ENCODE measurements at regions not wholly inside any gene's neighbourhood (a gene's known extent, or its start where the extent isn't known, plus 50 kb on each side); places are given as distances from the start of the nearest gene placed in this dataset.

DNA sequence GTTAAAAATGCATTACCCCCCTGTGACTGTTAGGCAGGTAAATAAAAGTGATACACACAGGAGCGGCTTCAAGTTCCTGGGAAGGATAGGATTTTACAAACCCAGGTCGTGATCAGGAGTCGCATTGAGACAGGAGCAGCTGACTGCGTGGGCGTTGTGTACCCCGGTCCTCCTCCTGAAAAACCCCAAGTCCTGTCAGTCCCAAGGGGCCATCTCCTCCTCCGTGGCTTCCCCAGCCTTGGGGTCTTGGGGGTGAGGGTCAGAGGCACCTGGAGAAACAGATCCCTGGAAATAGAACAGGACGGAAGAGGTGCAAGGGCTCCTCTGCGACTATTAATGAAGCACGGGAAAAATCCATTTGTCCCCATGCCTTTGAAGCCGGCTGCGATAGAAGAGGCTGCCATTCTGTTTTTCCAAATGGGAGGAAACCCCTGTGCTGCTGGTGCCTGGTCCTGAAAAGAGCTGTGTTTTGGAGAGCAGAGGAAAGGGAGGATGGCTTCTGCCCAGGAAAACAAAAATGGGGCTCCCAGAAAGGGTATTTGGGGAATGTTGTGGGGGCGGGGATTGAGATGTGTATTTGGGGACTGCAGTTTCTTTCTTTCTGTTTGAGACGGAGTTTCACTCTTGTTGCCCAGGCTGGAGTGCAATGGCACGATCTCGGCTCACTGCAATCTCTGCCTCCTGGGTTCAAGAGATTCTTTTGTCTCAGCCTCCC lies 143.1 kb downstream of the ZNF664 start:
- TF ChIP-seq, protein P1, sequence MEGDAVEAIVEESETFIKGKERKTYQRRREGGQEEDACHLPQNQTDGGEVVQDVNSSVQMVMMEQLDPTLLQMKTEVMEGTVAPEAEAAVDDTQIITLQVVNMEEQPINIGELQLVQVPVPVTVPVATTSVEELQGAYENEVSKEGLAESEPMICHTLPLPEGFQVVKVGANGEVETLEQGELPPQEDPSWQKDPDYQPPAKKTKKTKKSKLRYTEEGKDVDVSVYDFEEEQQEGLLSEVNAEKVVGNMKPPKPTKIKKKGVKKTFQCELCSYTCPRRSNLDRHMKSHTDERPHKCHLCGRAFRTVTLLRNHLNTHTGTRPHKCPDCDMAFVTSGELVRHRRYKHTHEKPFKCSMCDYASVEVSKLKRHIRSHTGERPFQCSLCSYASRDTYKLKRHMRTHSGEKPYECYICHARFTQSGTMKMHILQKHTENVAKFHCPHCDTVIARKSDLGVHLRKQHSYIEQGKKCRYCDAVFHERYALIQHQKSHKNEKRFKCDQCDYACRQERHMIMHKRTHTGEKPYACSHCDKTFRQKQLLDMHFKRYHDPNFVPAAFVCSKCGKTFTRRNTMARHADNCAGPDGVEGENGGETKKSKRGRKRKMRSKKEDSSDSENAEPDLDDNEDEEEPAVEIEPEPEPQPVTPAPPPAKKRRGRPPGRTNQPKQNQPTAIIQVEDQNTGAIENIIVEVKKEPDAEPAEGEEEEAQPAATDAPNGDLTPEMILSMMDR (IDR thresholded peaks at IDR 0.05; ENCODE audit: poor library complexity, severe bottlenecking), result no peak
- TF ChIP-seq TAF1 (IDR thresholded peaks at IDR 0.05; ENCODE audit: low read depth), result no peak

All from neural cell (in vitro differentiated cells).